GM12878 (cell line): ENCODE measurements at regions not wholly inside any gene's neighbourhood (a gene's known extent, or its start where the extent isn't known, plus 50 kb on each side); places are given as distances from the start of the nearest gene placed in this dataset.

Source experiments
- CTCF ChIP-seq, 3 experiments: IDR thresholded peaks in 2 of 3; conservative IDR thresholded peaks in 1 of 3; 2 replicates each; pipeline ENCODE4 v1.5.1; 2011; ENCODE audit warnings: low read depth in 3 of 3, low read length in 3 of 3, mild to moderate bottlenecking in 3 of 3, control low read depth in 2 of 3, moderate library complexity in 2 of 3, inconsistent platforms in 1 of 3, mixed read lengths in 1 of 3; ENCODE audit not compliant: control insufficient read depth in 2 of 3, insufficient read depth in 1 of 3; ENCODE audit errors: extremely low read depth in 1 of 3
- MEF2A ChIP-seq: IDR thresholded peaks from 2 replicates; pipeline ENCODE4 v1.6.1; 2011; ENCODE audit warnings: low read depth, mild to moderate bottlenecking, low read length, moderate library complexity; ENCODE audit not compliant: insufficient read depth
- TF ChIP-seq, protein P1 (sequence below): IDR thresholded peaks from 2 replicates; pipeline ENCODE4 v1.6.1; 2011; ENCODE audit warnings: borderline replicate concordance, low read depth, mild to moderate bottlenecking, moderate library complexity, mixed read lengths, low read length; ENCODE audit not compliant: insufficient read depth; ENCODE audit errors: extremely low read length
- TF ChIP-seq, protein P2 (sequence below): fragments of 450-650 bp; IDR thresholded peaks from 2 replicates; pipeline ENCODE4 v1.6.1; 2016; ENCODE audit warnings: mild to moderate bottlenecking, moderate library complexity, borderline replicate concordance

GRCh38 chr5:98368141-98368540 lies 405.3 kb upstream of the RGMB start:
- TF ChIP-seq CTCF (IDR thresholded peaks at IDR 0.05 in 2 of 3, conservative IDR thresholded peaks at IDR 0.05 in 1 of 3; ENCODE audit: control insufficient read depth in 2 of 3, extremely low read depth in 1 of 3, insufficient read depth in 1 of 3, low read depth in 3 of 3, low read length in 3 of 3) = no peak
- TF ChIP-seq MEF2A = no peak
- TF ChIP-seq, protein P1, sequence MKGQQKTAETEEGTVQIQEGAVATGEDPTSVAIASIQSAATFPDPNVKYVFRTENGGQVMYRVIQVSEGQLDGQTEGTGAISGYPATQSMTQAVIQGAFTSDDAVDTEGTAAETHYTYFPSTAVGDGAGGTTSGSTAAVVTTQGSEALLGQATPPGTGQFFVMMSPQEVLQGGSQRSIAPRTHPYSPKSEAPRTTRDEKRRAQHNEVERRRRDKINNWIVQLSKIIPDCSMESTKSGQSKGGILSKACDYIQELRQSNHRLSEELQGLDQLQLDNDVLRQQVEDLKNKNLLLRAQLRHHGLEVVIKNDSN = no peak
- TF ChIP-seq, protein P2, sequence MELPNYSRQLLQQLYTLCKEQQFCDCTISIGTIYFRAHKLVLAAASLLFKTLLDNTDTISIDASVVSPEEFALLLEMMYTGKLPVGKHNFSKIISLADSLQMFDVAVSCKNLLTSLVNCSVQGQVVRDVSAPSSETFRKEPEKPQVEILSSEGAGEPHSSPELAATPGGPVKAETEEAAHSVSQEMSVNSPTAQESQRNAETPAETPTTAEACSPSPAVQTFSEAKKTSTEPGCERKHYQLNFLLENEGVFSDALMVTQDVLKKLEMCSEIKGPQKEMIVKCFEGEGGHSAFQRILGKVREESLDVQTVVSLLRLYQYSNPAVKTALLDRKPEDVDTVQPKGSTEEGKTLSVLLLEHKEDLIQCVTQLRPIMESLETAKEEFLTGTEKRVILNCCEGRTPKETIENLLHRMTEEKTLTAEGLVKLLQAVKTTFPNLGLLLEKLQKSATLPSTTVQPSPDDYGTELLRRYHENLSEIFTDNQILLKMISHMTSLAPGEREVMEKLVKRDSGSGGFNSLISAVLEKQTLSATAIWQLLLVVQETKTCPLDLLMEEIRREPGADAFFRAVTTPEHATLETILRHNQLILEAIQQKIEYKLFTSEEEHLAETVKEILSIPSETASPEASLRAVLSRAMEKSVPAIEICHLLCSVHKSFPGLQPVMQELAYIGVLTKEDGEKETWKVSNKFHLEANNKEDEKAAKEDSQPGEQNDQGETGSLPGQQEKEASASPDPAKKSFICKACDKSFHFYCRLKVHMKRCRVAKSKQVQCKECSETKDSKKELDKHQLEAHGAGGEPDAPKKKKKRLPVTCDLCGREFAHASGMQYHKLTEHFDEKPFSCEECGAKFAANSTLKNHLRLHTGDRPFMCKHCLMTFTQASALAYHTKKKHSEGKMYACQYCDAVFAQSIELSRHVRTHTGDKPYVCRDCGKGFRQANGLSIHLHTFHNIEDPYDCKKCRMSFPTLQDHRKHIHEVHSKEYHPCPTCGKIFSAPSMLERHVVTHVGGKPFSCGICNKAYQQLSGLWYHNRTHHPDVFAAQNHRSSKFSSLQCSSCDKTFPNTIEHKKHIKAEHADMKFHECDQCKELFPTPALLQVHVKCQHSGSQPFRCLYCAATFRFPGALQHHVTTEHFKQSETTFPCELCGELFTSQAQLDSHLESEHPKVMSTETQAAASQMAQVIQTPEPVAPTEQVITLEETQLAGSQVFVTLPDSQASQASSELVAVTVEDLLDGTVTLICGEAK = no peak
